GM18499 (cell line): ENCODE measurements at regions not wholly inside any gene's neighbourhood (a gene's known extent, or its start where the extent isn't known, plus 50 kb on each side); places are given as distances from the start of the nearest gene placed in this dataset.

Experiments used
- ATAC-seq: cut with Tn5 transposase; IDR thresholded peaks from one replicate; pipeline ENCODE4 v1.9.1; 2021; ENCODE audit warnings: moderate number of reproducible peaks; ENCODE audit not compliant: insufficient read depth, unreplicated experiment

GRCh38 chr5:136703706-136704105, 338.4 kb upstream of the TRPC7 start:
- ATAC-seq: no peak

GRCh38 chr5:136703036-136703435, 337.7 kb upstream of the TRPC7 start:
- ATAC-seq: no peak

GRCh38 chr5:136701191-136701590, 335.8 kb upstream of the TRPC7 start:
- ATAC-seq: no peak

GRCh38 chr5:136699651-136700050, 334.3 kb upstream of the TRPC7 start:
- ATAC-seq: no peak

- ATAC-seq: no peak
Observed at GRCh38 chr5:136698970-136699369, 333.6 kb upstream of the TRPC7 start.

GRCh38 chr5:136694258-136694657, 328.9 kb upstream of the TRPC7 start:
- ATAC-seq: no peak

- ATAC-seq: no peak
Observed at GRCh38 chr5:136689552-136689951, 324.2 kb upstream of the TRPC7 start.

GRCh38 chr5:136686192-136686872, 321.0 kb upstream of the TRPC7 start:
- no peak for ATAC-seq

GRCh38 chr5:136682986-136683385, 317.6 kb upstream of the TRPC7 start:
- no peak for ATAC-seq

- no peak for ATAC-seq
Observed at GRCh38 chr5:136679233-136679632, 313.9 kb upstream of the TRPC7 start.

GRCh38 chr5:136677217-136677616, 311.9 kb upstream of the TRPC7 start:
- no peak for ATAC-seq

- ATAC-seq: no peak
Observed at GRCh38 chr5:136676685-136677084, 311.3 kb upstream of the TRPC7 start.

- no peak for ATAC-seq
Observed at GRCh38 chr5:136675769-136676168, 310.4 kb upstream of the TRPC7 start.

- ATAC-seq: no peak
Observed at GRCh38 chr5:136674178-136674577, 308.8 kb upstream of the TRPC7 start.

GRCh38 chr5:136667789-136668188, 302.4 kb upstream of the TRPC7 start:
- no peak for ATAC-seq

- ATAC-seq: no peak
Observed at GRCh38 chr5:136666970-136667620, 301.8 kb upstream of the TRPC7 start.

- no peak for ATAC-seq
Observed at GRCh38 chr5:136665331-136665730, 300.0 kb upstream of the TRPC7 start.

- no peak for ATAC-seq
Observed at GRCh38 chr5:136661026-136661425, 295.7 kb upstream of the TRPC7 start.

GRCh38 chr5:136656811-136657210, 291.5 kb upstream of the TRPC7 start:
- no peak for ATAC-seq

GRCh38 chr5:136655468-136655867, 290.1 kb upstream of the TRPC7 start:
- no peak for ATAC-seq

GRCh38 chr5:136646915-136647314, 281.6 kb upstream of the TRPC7 start:
- no peak for ATAC-seq

- ATAC-seq: no peak
Observed at GRCh38 chr5:136642976-136643375, 277.6 kb upstream of the TRPC7 start.
